Right renal pelvis (tissue), 4 donors: ENCODE measurements at regions not wholly inside any gene's neighbourhood (a gene's known extent, or its start where the extent isn't known, plus 50 kb on each side); places are given as distances from the start of the nearest gene placed in this dataset.
"Not testable (repeated sequence)": the region's sequence is repeated elsewhere in the genome, so short reads cannot be mapped to it uniquely, and the experiment has no call there.

Experiments used
- DNase-seq, 4 donors: peaks; one replicate each; pipeline ENCODE4 v3.0.0-alpha.2; 2013; ENCODE audit warnings: low read depth in 4 of 4, low spot score in 3 of 4, missing footprints in 1 of 4

DNA sequence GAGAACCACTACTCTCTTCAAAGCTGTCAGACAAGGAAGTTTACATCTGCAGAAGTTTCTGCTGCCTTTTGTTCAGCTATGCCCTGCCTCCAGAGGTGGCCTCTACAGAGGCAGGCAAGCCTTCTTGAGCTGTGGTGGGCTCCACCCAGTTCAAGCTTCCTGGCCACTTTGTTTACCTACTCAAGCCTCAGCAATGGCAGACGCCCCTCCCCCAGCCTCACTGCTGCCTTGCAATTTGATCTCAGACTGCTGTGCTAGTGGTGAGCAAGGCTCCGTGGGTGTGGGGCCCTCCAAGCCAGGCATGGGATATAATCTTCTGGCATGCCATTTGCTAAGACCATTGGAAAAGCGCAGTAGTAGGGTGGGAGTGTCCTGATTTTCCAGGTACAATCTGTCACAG, 144.0 kb downstream of the CCNG2 start:
- DNase-seq = not testable (repeated sequence)

DNA sequence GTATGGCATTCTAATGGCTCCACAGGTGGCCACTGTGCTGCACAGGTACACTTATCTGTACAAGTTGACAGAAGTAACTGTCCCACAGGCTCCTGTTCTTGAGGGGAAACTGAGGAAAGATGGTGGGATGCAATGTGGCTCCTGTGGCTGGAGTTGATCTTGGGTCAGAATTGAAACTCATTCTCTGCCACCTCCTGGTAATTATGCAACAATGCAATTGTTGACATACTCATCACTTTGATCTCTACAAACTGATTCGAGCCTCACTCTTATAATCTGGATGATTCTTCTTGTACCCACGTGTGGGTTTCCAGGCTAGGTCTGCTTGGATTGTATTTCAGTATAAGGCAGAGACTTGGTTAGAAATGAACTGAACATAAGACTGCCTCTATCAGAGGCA, 148.8 kb downstream of the CCNG2 start:
- no peak for DNase-seq

DNA sequence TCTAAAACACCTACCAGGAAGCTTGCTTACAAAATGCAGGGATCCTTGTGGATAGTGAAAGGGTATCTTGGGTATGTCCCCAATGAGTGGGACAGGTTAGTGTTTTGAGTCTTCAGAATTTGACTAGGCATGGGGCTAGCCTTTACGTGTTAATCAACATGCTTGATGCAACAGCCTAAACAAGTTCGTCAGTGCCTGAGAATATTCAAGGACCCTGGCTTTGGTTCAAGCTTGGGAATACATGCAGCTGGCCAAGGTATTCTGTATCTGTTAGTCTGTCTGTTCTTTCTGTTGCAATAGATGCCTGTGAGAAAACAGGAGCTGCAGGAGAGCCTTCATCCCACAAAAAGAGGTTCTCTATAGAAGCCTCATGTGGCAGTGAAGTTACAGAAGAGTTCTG, 149.5 kb downstream of the CCNG2 start:
- DNase-seq = no peak

DNA sequence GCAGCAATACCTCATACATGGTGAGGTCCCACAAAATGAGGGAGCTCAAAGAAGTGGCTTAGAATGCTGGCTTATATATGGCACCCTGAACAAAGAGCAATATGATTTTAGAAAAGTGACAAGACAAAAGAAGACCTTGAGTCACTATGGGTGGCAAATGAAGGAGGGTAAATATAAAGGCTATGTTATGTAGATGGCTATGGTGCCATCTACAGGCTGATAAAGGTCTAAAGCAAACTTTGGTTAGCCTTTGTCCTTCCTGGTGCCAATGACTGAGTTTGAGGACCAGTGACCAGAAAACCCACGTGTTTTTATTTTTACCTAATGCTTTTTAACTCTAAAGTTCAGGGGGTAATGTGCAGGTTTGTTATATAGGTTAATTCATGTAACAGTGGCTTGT, 151.8 kb downstream of the CCNG2 start:
- peak in 1 of 4 donors; percentile 2 for DNase-seq

DNA sequence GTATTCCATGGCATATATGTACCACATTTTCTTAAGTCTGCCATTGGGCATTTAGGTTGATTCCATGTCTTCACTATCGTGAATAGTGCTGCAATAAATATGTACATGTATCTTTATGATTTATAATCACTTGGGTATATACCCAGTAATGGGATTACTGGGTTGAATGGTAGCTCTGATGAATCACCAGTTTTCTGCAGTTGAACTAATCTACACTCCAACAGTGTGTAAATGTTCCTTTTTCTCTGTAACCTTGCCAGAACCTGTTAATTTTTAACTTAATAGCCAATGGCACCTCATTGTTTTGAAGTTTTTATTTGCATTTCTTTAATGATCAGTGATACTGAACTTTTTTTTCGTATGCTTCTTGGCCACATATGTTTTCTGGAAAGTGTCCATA, 152.5 kb downstream of the CCNG2 start:
- DNase-seq = no peak

DNA sequence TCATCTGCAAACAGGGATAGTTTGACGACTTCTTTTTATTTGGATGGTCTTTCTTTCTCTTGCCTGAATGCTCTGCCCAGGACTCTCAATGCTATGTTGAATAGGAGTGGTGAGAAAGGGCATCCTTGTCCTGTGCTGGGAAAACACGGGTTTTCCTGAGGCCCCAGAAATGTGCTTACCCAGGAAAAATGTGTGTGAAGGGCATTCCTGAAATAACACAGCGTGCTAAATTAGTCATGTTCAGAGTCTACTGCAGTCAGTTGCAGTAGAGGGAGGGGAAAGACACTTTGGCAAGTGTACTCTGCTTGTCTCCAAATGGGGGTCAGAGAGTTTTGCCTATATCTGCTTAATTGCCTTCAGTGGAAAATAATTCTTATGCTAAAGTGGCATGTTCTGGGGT, 153.9 kb downstream of the CCNG2 start:
- DNase-seq = peak in 1 of 4 donors; percentile 4

DNA sequence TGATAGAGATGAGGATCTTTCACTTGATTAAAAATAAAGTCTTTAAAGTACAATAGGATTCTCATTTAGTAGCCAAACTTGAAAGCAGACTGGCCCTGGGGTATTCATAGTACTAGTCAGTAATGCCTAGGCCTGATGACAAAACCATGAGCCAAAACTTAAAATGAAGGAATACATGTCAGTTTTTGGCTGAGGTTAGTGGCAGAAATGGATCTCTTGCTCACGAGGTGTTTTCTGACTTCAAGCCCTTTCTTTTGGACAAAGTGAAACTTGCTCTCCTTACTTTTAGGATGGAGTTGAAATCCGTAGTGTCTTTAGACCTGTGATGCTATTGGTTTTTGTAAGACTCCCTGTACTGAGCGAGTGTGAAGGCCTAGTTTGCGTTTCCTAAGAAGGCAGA, 157.7 kb downstream of the CCNG2 start:
- no peak for DNase-seq

DNA sequence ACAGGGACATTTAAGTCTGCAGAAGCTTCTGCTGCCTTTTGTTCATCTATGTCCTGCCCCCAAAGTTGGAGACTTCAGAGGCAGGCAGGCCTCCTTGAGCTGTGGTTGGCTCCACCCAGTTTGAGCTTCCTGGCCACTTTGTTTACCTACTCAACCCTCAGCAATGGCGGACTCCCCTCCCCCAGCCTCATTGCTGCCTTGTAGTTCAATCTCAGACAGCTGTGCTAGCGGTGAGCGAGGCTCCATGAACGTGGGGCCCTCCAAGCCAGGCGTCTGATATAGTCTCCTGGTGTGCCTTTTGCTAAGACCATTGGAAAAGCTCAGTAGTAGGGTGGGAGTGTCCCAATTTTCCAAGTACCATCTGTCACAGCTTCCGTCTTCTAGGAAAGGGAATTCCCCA, 170.1 kb downstream of the CCNG2 start:
- no peak for DNase-seq

DNA sequence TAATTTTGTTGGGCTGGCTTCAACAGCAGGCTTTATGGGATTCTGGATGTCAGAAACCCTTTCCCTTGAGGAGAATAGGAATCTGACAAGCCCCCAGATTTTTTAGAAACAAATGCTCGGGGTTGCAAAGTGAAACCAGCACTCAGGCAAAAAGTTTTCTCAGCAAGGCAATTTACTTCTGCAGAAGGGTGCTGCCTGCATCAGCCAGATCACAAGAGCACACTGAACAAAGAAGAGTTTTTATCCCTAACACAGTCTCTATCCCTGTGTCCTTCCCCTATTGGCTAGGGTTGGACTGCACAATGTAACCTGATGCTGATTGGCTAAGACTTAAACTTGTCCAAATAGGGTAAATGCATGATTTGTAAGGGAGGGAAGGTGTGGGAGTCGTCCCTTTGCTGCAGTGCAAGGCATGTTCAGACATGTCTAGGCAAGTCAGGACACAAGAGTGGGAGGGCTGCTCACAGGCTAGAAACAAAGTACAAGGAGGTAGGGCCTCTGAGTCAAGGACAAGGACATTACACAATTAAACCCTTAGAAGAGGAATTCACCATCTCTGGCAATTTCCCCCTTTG, 175.8 kb downstream of the CCNG2 start:
- no peak for DNase-seq

DNA sequence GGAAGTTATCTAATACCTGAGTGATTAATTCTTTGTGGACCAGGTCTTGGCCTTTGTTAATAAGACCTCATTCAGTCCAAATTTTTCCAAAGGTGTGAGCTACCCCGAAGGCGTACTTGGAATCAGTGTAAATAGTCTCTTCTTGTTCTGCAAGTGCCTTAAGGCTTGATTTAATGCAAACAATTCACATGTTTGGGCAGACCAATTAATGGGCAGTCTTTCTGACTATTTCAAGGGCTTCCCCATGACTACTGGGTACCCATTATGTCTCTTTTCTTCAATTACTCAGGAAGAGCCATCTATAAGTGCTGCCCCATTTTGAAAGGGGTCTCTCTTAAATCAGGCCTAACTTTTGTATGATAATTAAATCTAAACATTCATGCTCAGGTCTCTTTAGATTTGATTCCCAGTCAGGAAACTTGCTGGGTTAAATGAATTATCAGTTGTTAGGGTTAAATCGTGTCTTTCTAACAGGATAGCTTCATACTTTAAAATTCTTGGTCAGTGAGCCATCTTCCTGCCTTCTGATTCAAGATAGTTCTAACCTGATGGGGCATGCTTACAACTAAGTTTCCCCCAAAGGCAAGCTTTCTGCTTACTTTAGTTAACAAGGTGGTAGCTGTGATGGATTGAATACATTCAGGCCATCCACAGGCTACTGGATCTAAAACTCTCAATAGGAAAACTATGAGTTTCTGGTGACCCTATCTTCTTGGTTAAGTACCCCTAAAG, 179.6 kb downstream of the CCNG2 start:
- no peak for DNase-seq

DNA sequence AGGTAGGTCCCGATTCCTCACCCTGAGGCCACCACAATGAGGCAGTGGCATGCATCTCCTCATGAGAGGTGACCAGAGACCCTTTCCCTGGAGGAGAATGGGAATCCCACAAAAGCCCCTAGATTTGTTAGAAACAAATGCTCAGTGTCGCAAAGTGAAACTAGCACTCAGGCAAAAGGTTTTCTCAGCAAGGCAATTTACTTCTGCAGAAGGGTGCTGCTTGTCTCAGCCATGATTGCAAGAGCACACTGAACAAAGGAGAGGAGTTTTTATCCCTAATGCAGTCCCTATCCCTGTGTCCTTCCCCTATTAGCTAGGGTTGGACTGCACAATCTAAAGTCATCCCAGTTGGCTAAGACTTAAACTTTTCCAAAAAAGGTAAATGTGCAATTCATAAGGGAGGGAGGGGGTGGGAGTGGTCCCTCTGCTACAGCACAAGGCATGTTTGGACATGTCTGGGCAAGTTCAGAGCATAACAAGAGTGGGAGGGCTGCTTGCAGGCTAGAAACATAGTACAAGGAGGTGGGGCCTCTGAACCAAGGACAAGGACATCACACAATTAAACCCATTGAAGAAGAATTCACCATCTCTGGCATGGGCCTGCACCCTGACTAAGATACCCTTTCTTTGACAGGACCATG, 185.3 kb downstream of the CCNG2 start:
- no peak for DNase-seq

DNA sequence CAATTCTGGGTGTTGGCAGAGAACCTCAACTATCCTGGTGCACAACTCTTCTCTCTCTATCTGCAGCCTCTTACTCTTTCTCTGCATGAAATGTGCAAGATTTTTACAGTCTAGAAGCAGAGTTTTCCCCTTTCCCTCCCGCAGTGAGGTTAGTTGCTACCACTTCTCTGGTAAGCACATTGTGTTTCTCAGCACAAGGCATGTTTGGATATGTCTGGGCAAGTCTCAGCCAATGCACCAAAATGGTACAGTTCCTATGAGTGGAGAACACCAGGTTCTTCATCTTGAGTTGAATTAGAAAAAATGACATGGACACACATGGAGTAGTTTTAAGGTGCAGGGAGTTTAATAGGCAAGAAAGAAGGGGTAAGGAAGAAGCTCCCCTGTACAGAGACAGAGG, 187.0 kb downstream of the CCNG2 start:
- no peak for DNase-seq

DNA sequence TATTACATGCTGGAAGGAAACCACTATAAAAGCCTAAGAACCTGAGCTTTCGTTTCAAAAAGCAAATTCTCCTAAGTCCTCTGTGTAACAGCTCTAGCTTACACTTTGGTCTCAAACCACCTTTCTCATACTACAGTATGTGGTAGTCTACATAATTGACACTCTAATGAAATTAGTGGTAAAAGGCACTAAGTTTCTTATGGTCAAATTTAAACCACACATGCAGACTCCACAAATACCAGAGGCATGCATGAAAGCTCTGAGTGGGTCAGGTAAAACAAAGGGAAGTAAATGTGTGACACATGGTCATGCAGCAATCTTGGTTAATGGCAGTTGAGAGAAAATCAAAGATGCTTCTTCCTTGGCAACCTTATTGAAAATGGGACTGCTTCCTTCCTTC, 187.8 kb downstream of the CCNG2 start:
- no peak for DNase-seq

DNA sequence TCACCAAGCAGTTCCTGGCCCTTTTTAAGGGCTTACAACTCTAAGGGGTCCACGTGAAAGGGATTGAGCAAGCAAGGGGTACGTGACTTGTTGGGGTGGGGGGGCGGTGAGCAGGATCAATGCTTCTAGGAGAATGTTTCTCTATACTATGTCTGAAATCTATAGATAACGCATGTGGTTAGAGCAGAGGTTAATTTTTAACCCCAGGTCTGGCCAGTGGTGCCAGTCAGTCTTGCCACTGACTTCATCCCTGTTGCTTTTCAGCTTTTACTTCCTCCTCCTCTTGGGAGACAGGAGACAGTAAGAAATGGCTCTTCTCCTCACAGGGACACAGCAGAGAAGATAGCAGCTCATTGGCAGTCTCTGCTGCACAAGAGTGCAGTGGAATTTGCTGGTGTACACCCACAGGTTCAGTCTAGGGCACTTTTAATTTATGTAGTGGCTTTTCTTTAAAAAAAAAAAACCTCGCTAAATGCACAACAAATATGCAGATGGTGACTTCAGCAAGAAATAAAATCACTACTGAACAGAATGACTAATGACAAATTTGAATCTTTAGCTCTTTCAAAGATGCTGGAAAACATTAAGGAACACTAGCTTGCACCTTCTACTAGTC, 190.5 kb downstream of the CCNG2 start:
- no peak for DNase-seq

DNA sequence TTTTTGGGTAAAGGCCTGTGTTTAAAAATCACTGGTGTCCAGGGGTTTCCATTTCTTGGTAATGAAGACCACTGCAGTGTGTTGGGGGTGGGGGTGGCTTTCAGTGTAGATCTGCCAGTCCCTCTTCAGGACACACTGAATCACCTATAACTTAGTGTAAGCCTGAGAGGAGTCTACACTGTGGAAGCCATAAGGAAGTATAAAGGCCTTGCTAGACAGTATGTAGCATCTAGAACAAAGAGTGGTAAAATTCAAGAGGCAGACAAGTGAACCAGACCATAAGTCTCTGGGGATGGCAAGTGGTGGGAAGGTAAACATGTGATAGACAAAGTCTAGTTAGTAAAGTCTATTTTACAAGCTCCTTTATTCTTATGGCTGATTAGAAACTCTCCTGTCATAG, 191.8 kb downstream of the CCNG2 start:
- no peak for DNase-seq

DNA sequence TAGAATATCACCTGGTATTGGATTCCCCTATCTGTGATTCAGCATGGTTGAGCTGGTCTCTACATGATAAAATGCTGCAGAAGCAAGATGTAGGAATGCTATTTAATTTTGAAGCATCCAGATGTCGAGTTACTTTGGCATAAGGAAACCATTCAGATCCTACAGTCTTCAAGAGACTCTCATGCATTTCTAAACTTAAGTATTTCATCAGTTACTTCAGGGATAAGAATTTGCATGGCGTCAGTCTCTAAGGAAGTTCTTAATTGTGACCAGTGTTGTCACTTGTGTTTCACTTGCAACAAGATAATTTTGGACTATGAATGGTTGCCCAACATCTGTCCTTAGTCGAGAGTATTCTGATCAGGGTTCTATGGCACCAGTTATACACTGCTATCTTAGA, 192.4 kb downstream of the CCNG2 start:
- no peak for DNase-seq

DNA sequence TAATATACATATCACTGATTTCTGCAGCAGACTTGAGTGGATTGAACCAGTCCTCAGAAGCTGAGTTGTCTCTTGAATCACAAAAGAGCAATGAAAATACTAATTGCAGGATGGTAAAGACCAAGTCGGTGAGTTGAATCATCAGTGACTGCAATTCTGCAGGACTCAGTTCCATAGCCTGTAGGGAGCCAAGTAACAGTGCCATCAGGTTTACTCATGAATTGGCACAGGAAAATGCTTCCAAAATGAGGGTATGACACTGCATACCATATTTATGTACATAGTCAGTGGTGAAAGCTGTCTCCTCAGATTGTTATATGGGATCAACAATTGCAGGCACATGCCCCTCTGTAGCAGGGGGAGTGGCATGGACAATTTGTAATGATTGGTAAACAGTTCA, 192.8 kb downstream of the CCNG2 start:
- DNase-seq = no peak

DNA sequence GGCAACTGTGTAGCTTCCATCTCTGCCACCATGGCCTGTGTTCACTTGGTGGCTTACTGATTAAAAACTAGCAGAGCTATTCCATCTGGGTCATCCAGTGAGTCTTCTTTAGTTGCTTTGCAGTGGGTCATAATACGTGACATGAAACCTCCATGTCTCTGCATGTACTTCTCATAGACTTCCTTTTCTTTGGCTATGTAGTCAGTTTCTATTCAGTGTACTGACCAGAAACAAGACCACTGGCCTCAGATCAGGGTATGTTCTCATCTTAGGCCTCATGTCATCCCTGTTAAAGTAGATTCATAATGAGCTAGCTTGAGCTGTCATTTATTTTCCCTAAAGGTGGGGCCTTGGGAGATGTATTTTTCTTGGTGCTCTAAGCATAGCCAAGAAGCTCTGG, 195.2 kb downstream of the CCNG2 start:
- DNase-seq = no peak

DNA sequence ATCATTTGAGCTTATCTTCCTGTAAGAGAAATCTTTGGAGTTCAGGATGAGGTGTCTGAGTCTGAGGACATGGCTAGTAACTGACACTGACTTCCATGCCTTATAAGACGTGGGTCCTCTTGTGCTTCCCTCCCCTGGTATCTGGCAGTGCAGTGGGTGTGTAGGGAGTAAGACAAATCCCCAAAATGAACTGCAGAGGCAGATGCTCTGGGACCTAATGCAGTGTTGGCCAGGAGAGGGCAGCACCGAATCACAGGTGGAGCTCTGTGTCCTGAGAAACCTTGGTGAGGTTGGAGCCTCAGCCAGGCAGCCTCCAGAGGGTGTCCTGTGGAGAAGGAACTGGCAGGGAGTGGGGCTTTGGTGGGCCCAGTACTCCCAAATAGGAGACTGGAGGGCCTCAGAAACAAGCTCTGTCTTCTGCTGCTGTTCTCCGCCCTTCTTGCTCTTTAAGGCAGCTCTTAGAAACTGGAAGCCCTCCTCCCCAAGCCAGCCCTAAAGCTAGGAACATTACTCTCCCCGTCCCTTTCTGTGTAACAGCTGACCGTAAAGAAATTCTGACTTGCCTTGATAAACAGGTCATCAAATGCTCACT, 196.8 kb downstream of the CCNG2 start:
- DNase-seq = not testable (repeated sequence)

DNA sequence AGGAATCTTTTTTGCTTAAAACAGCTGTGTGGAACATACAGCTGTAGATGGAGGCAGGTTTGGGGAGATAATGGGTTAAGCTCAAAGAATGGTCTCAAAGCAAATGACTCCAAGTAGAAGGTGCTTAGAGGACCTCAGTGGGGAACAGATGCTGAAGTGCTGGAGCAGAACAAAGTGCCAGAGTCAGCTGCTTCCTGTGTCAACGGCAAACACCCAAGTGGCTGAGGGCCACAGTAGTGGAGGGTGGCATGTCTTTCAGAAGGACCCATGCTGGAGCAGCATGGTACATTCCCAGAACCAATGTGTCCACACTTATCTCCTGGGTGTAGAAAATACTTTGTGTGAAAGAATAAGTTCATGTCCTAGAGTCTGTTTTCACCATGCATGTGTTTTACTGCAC, 197.5 kb downstream of the CCNG2 start:
- no peak for DNase-seq

DNA sequence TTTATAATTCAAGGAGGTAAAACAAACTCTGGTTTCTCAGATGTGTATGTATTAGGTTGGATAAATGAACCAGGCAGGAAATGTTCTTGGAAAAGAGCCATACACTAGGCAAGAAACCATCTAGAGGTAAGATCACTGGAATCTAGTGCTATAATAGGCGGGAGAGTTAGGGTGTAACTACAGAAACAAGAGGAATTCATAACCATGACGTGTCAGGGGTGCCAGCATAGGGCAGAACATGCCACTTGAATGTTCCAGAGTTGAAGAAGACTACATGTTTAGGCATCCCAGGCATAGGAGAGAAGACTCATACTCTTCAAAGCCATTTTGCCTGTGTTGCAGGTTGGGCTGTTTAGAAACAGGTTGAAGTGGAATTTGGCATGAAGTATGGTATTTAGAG, 198.7 kb downstream of the CCNG2 start:
- DNase-seq = no peak
